Activated T-helper 1 cell treated with anti-CD3 and anti-CD28 coated beads, Interleukin-12 subunit alpha, Interleukin-12 subunit beta, Interleukin-2, Interleukin-4 antibody, amounts not matched to agents 30 ng/mL and 10 ng/mL and 1 ng/mL, durations not matched to agents 14 hours and 24 hours and 36 hours (primary cell): ENCODE measurements at regions not wholly inside any gene's neighbourhood (a gene's known extent, or its start where the extent isn't known, plus 50 kb on each side); places are given as distances from the start of the nearest gene placed in this dataset.
"Not testable (repeated sequence)": the region's sequence is repeated elsewhere in the genome, so short reads cannot be mapped to it uniquely, and the experiment has no call there.

Source experiments
- DNase-seq: peaks from one replicate; pipeline ENCODE4 v3.0.0; 2021; ENCODE audit warnings: low spot score
- H3K27ac Mint-ChIP-seq: one replicate; pipeline ENCODE4 v1.8.0; 2021; ENCODE audit warnings: mild to moderate bottlenecking, mixed read lengths
- H3K27me3 Mint-ChIP-seq: one replicate; pipeline ENCODE4 v1.8.0; 2022; ENCODE audit warnings: mild to moderate bottlenecking, moderate library complexity, mixed read lengths; ENCODE audit not compliant: insufficient read depth
- H3K36me3 Mint-ChIP-seq: one replicate; pipeline ENCODE4 v1.8.0; 2021; ENCODE audit warnings: low read depth, mixed read lengths
- H3K4me1 Mint-ChIP-seq: one replicate; pipeline ENCODE4 v1.8.0; 2021; ENCODE audit warnings: low read depth, mixed read lengths
- H3K4me3 Mint-ChIP-seq: one replicate; pipeline ENCODE4 v1.8.0; 2021; ENCODE audit warnings: mild to moderate bottlenecking, moderate library complexity, mixed read lengths
- H3K9me3 Mint-ChIP-seq: one replicate; pipeline ENCODE4 v1.8.0; 2021; ENCODE audit warnings: mixed read lengths
- intact Hi-C: fragments of 100-400 bp; cut with micrococcal nuclease; formaldehyde crosslinking; loops from one replicate; pipeline ENCODE4 v1.15.1; 2024

- Mint-ChIP-seq H3K4me1 (no peaks in the 10 kb centered on the region), H3K27me3 (no peaks in the 10 kb centered on the region), H3K4me3 (no peak overlapping the region), H3K27ac (no peak overlapping the region), H3K9me3 (peaks cover 16% of the 10 kb centered on the region), H3K36me3 (no peaks in the 10 kb centered on the region)
- DNase-seq: no peak
- intact Hi-C loops: no loop called here
Measured at GRCh38 chrX:40973619-40974018, 111.6 kb upstream of the USP9X start.

- Mint-ChIP-seq H3K27ac (no peak overlapping the region), H3K4me3 (no peak overlapping the region), H3K9me3 (peaks cover 17% of the 10 kb centered on the region), H3K27me3 (no peaks in the 10 kb centered on the region), H3K36me3 (no peaks in the 10 kb centered on the region), H3K4me1 (no peaks in the 10 kb centered on the region)
- DNase-seq: no peak
- intact Hi-C loops: no loop called here
Measured at GRCh38 chrX:40975951-40976350, 109.3 kb upstream of the USP9X start.

GRCh38 chrX:40976981-40977380, 108.3 kb upstream of the USP9X start:
- intact Hi-C loops: no loop called here
- Mint-ChIP-seq H3K36me3 (no peaks in the 10 kb centered on the region), H3K27me3 (no peaks in the 10 kb centered on the region), H3K9me3 (peaks cover 13% of the 10 kb centered on the region), H3K27ac (no peak overlapping the region), H3K4me1 (no peaks in the 10 kb centered on the region), H3K4me3 (no peak overlapping the region)
- DNase-seq: no peak

- Mint-ChIP-seq H3K9me3 (peaks cover 6% of the 10 kb centered on the region), H3K27ac (no peak overlapping the region), H3K4me1 (no peaks in the 10 kb centered on the region), H3K36me3 (peaks cover 4% of the 10 kb centered on the region), H3K27me3 (no peaks in the 10 kb centered on the region), H3K4me3 (no peak overlapping the region)
- DNase-seq: no peak
- intact Hi-C loops: no loop called here
Measured at GRCh38 chrX:40984962-40985361, 100.3 kb upstream of the USP9X start.

- Mint-ChIP-seq H3K4me3 (no peak overlapping the region), H3K27ac (no peak overlapping the region), H3K27me3 (no peaks in the 10 kb centered on the region), H3K4me1 (no peaks in the 10 kb centered on the region), H3K9me3 (peaks cover 6% of the 10 kb centered on the region), H3K36me3 (peaks cover 4% of the 10 kb centered on the region)
- no peak for DNase-seq
- intact Hi-C loops: no loop called here
Measured at GRCh38 chrX:40987413-40987812, 97.8 kb upstream of the USP9X start.

- H3K9me3 Mint-ChIP-seq: peaks cover 6% of the 10 kb centered on the region
- H3K4me1 Mint-ChIP-seq: no peaks in the 10 kb centered on the region
- intact Hi-C loops: no loop called here
- H3K4me3 Mint-ChIP-seq: no peak overlapping the region
- H3K27me3 Mint-ChIP-seq: no peaks in the 10 kb centered on the region
- peaks cover 4% of the 10 kb centered on the region for H3K36me3 Mint-ChIP-seq
- DNase-seq: no peak
- no peak overlapping the region for H3K27ac Mint-ChIP-seq
Measured at GRCh38 chrX:40988100-40988499, 97.1 kb upstream of the USP9X start.

- H3K4me1 Mint-ChIP-seq, H3K27me3 Mint-ChIP-seq, H3K4me3 Mint-ChIP-seq, H3K27ac Mint-ChIP-seq, H3K36me3 Mint-ChIP-seq, DNase-seq, intact Hi-C loops: not testable (repeated sequence)
- peaks cover 11% of the 10 kb centered on the region for H3K9me3 Mint-ChIP-seq
Measured at GRCh38 chrX:40993395-40993794, 91.8 kb upstream of the USP9X start.

GRCh38 chrX:40996886-40997530, 88.2 kb upstream of the USP9X start:
- no peak for DNase-seq
- no peak overlapping the region for H3K4me3 Mint-ChIP-seq
- H3K9me3 Mint-ChIP-seq: peaks cover 5% of the 10 kb centered on the region
- no peaks in the 10 kb centered on the region for H3K4me1 Mint-ChIP-seq
- no peaks in the 10 kb centered on the region for H3K36me3 Mint-ChIP-seq
- intact Hi-C loops: loop anchor here (2.0 kb wide), 1 partner anchor 14 kb away; no protein-coding TSS in a partner anchor
- no peaks in the 10 kb centered on the region for H3K27me3 Mint-ChIP-seq
- H3K27ac Mint-ChIP-seq: no peak overlapping the region

GRCh38 chrX:40998123-40998522, 87.1 kb upstream of the USP9X start:
- intact Hi-C loops: no loop called here
- Mint-ChIP-seq H3K27me3 (no peaks in the 10 kb centered on the region), H3K4me1 (no peaks in the 10 kb centered on the region), H3K36me3 (no peaks in the 10 kb centered on the region), H3K9me3 (peaks cover 5% of the 10 kb centered on the region), H3K27ac (no peak overlapping the region), H3K4me3 (no peak overlapping the region)
- no peak for DNase-seq

- Mint-ChIP-seq H3K27me3 (no peaks in the 10 kb centered on the region), H3K4me1 (peaks cover 4% of the 10 kb centered on the region), H3K9me3 (no peaks in the 10 kb centered on the region), H3K4me3 (no peak overlapping the region), H3K36me3 (no peaks in the 10 kb centered on the region), H3K27ac (no peak overlapping the region)
- DNase-seq: no peak
- intact Hi-C loops: no loop called here
Measured at GRCh38 chrX:41001327-41001726, 83.9 kb upstream of the USP9X start.

- H3K4me3 Mint-ChIP-seq: no peak overlapping the region
- H3K9me3 Mint-ChIP-seq: no peaks in the 10 kb centered on the region
- peaks cover 4% of the 10 kb centered on the region for H3K4me1 Mint-ChIP-seq
- no peak overlapping the region for H3K27ac Mint-ChIP-seq
- H3K27me3 Mint-ChIP-seq: no peaks in the 10 kb centered on the region
- DNase-seq: no peak
- intact Hi-C loops: no loop called here
- no peaks in the 10 kb centered on the region for H3K36me3 Mint-ChIP-seq
Measured at GRCh38 chrX:41002026-41002425, 83.2 kb upstream of the USP9X start.

GRCh38 chrX:41003506-41004270, 81.6 kb upstream of the USP9X start:
- intact Hi-C loops: no loop called here
- Mint-ChIP-seq H3K4me3 (no peak overlapping the region), H3K4me1 (peaks cover 4% of the 10 kb centered on the region), H3K36me3 (no peaks in the 10 kb centered on the region), H3K27ac (no peak overlapping the region), H3K27me3 (no peaks in the 10 kb centered on the region), H3K9me3 (no peaks in the 10 kb centered on the region)
- DNase-seq: no peak

- Mint-ChIP-seq H3K36me3 (no peaks in the 10 kb centered on the region), H3K4me1 (peaks cover 12% of the 10 kb centered on the region), H3K4me3 (no peak overlapping the region), H3K27me3 (no peaks in the 10 kb centered on the region), H3K27ac (no peak overlapping the region), H3K9me3 (no peaks in the 10 kb centered on the region)
- intact Hi-C loops: no loop called here
- no peak for DNase-seq
Measured at GRCh38 chrX:41005445-41005992, 79.7 kb upstream of the USP9X start.
